MM.1S (cell line): ENCODE measurements at regions not wholly inside any gene's neighbourhood (a gene's known extent, or its start where the extent isn't known, plus 50 kb on each side); places are given as distances from the start of the nearest gene placed in this dataset.

Source experiments
- DNase-seq: peaks from one replicate; pipeline ENCODE4 v3.0.0-alpha.2; 2015
- H2AFZ ChIP-seq: fragments of 300-600 bp; sonication (generic); 2 replicates; pipeline ENCODE4 v1.6.0; 2016; ENCODE audit warnings: antibody characterized with exemption, low read length
- H3F3A ChIP-seq: fragments of 300-600 bp; sonication (generic); 2 replicates; pipeline ENCODE4 v1.6.1; 2016; ENCODE audit warnings: mild to moderate bottlenecking, antibody characterized with exemption, low read length, moderate library complexity, mixed read lengths; ENCODE audit not compliant: insufficient read depth
- H3K27ac ChIP-seq: fragments of 300-600 bp; sonication (generic); 2 replicates; pipeline ENCODE4 v1.5.1; 2016; ENCODE audit warnings: mild to moderate bottlenecking, low read length
- H3K27me3 ChIP-seq: fragments of 300-600 bp; sonication (generic); replicated peaks from 2 replicates; pipeline ENCODE4 v1.6.0; 2016; ENCODE audit warnings: low read length; ENCODE audit not compliant: insufficient read depth
- H3K36me3 ChIP-seq: fragments of 300-600 bp; sonication (generic); replicated peaks from 2 replicates; pipeline ENCODE4 v1.6.1; 2016; ENCODE audit warnings: mild to moderate bottlenecking, low read length, mixed read lengths; ENCODE audit not compliant: insufficient read depth
- H3K4me1 ChIP-seq: fragments of 300-600 bp; sonication (generic); 2 replicates; pipeline ENCODE4 v1.6.1; 2016; ENCODE audit warnings: low read length, mixed read lengths
- H3K4me2 ChIP-seq: fragments of 300-600 bp; sonication (generic); 2 replicates; pipeline ENCODE4 v1.6.0; 2016; ENCODE audit warnings: low read depth, low read length
- H3K4me3 ChIP-seq: fragments of 300-600 bp; sonication (generic); 2 replicates; pipeline ENCODE4 v1.5.1; 2016; ENCODE audit warnings: low read length, mixed read lengths
- H3K79me2 ChIP-seq: fragments of 300-600 bp; sonication (generic); 2 replicates; pipeline ENCODE4 v1.6.1; 2016; ENCODE audit warnings: mixed run types, low read length, mixed read lengths
- H3K9ac ChIP-seq: fragments of 300-600 bp; sonication (generic); 2 replicates; pipeline ENCODE4 v1.6.1; 2016; ENCODE audit warnings: low read length, mixed read lengths
- H3K9me2 ChIP-seq: fragments of 300-600 bp; sonication (generic); replicated peaks from 2 replicates; pipeline ENCODE4 v1.6.1; 2016; ENCODE audit warnings: mild to moderate bottlenecking, low read length, mixed read lengths; ENCODE audit not compliant: insufficient read depth
- H3K9me3 ChIP-seq: fragments of 300-600 bp; sonication (generic); replicated peaks from 2 replicates; pipeline ENCODE4 v1.6.1; 2016; ENCODE audit warnings: mild to moderate bottlenecking, low read length, mixed read lengths; ENCODE audit not compliant: insufficient read depth
- H4K20me1 ChIP-seq: fragments of 300-600 bp; sonication (generic); 2 replicates; pipeline ENCODE4 v1.6.1; 2016; ENCODE audit warnings: mild to moderate bottlenecking, low read length, moderate library complexity, mixed read lengths; ENCODE audit not compliant: insufficient read depth
- CTCF ChIP-seq: fragments of 300-600 bp; sonication (generic); IDR thresholded peaks from 2 replicates; pipeline ENCODE4 v1.5.1; 2016; ENCODE audit warnings: antibody characterized with exemption, low read length, mixed read lengths
- EZH2 ChIP-seq: fragments of 300-600 bp; sonication (generic); optimal IDR thresholded peaks from 2 replicates; pipeline ENCODE3; 2017; ENCODE audit warnings: low read depth, mild to moderate bottlenecking, antibody characterized with exemption, low read length, mixed read lengths
- EZH2phosphoT487 ChIP-seq: fragments of 300-600 bp; sonication (generic); IDR thresholded peaks from 2 replicates; pipeline ENCODE4 v1.6.1; 2018; ENCODE audit warnings: antibody characterized with exemption, low read length

- Histone ChIP-seq H3F3A (no peaks in the 10 kb centered on the region), H3K27me3 (no peaks in the 10 kb centered on the region), H3K4me1 (no peaks in the 10 kb centered on the region), H3K79me2 (no peaks in the 10 kb centered on the region), H3K4me2 (no peak overlapping the region), H2AFZ (no peak overlapping the region), H3K27ac (no peak overlapping the region), H3K4me3 (no peak overlapping the region), H3K9me2 (no peaks in the 10 kb centered on the region), H3K36me3 (no peaks in the 10 kb centered on the region), H4K20me1 (no peaks in the 10 kb centered on the region), H3K9ac (no peak overlapping the region), H3K9me3 (no peaks in the 10 kb centered on the region)
- no peak for DNase-seq
- no peak for TF ChIP-seq EZH2phosphoT487
- no peak for TF ChIP-seq EZH2
- no peak for TF ChIP-seq CTCF
Observed at GRCh38 chr2:146681991-146682390, 1162.8 kb upstream of the ACVR2A start.

GRCh38 chr2:146678516-146678915 lies 1166.3 kb upstream of the ACVR2A start:
- Histone ChIP-seq H3K27ac (no peak overlapping the region), H3K9me3 (no peaks in the 10 kb centered on the region), H2AFZ (no peak overlapping the region), H3K4me1 (no peaks in the 10 kb centered on the region), H3K9ac (no peak overlapping the region), H3K4me2 (no peak overlapping the region), H3K9me2 (no peaks in the 10 kb centered on the region), H3K27me3 (no peaks in the 10 kb centered on the region), H3K4me3 (no peak overlapping the region), H3K36me3 (no peaks in the 10 kb centered on the region), H4K20me1 (no peaks in the 10 kb centered on the region), H3K79me2 (no peaks in the 10 kb centered on the region), H3F3A (no peaks in the 10 kb centered on the region)
- no peak for DNase-seq
- TF ChIP-seq EZH2phosphoT487 (no peak), EZH2 (no peak), CTCF (no peak)

- H3K4me2 ChIP-seq: no peak overlapping the region
- no peaks in the 10 kb centered on the region for H3K9me3 ChIP-seq
- no peaks in the 10 kb centered on the region for H4K20me1 ChIP-seq
- H3F3A ChIP-seq: no peaks in the 10 kb centered on the region
- no peak overlapping the region for H3K4me3 ChIP-seq
- H3K9ac ChIP-seq: no peak overlapping the region
- no peaks in the 10 kb centered on the region for H3K4me1 ChIP-seq
- no peaks in the 10 kb centered on the region for H3K36me3 ChIP-seq
- H3K27me3 ChIP-seq: no peaks in the 10 kb centered on the region
- no peaks in the 10 kb centered on the region for H3K79me2 ChIP-seq
- H2AFZ ChIP-seq: no peak overlapping the region
- DNase-seq: no peak
- no peak overlapping the region for H3K27ac ChIP-seq
- no peak for TF ChIP-seq EZH2
- TF ChIP-seq CTCF: no peak
- no peak for TF ChIP-seq EZH2phosphoT487
- H3K9me2 ChIP-seq: no peaks in the 10 kb centered on the region
Observed at GRCh38 chr2:146677280-146677679, 1167.5 kb upstream of the ACVR2A start.
